SK-N-SH (cell line): ENCODE measurements at regions not wholly inside any gene's neighbourhood (a gene's known extent, or its start where the extent isn't known, plus 50 kb on each side); places are given as distances from the start of the nearest gene placed in this dataset.

Experiments used
- CTCF ChIA-PET: fragments of 300-600, 350-600 bp; formaldehyde crosslinking; extraction: SDS; loops from one replicate; lab custom pipeline; 2021; lab: Yijun Ruan, JAX
- POLR2A ChIA-PET: fragments of 350-600 bp; sonication (Branson Sonifier 250); formaldehyde crosslinking; extraction: SDS; loops from one replicate; lab custom pipeline; 2020; ENCODE audit warnings: antibody characterized with exemption, inconsistent platforms; lab: Yijun Ruan, JAX
- DNase-seq: peaks from one replicate; pipeline ENCODE4 v3.0.0; 2012
- H2AFZ ChIP-seq: fragments of 200-600 bp; sonication (generic); 2 replicates; pipeline ENCODE4 v1.8.1; 2016; ENCODE audit warnings: antibody characterized with exemption, mild to moderate bottlenecking, low read depth
- H3F3A ChIP-seq: fragments of 200-600 bp; sonication (generic); replicated peaks from 2 replicates; pipeline ENCODE3; 2016; ENCODE audit warnings: antibody characterized with exemption, mild to moderate bottlenecking; ENCODE audit not compliant: insufficient read depth
- H3K27ac ChIP-seq, 2 experiments: fragments of 200-500 bp in 1 of 2; fragments of 200-600 bp in 1 of 2; sonication (Bioruptor generic) in 1 of 2; sonication (generic), shearing (Covaris generic) in 1 of 2; 2 replicates each; pipeline versions ENCODE4 v1.5.1 to v1.6.1; 2014 to 2016; ENCODE audit warnings: low read depth in 2 of 2, inconsistent platforms in 1 of 2, low read length in 1 of 2, mild to moderate bottlenecking in 1 of 2, mixed read lengths in 1 of 2
- H3K27me3 ChIP-seq: fragments of 200-600 bp; sonication (generic), shearing (Covaris generic); 2 replicates; pipeline ENCODE4 v1.6.1; 2016; ENCODE audit warnings: mixed run types; ENCODE audit not compliant: insufficient read depth
- H3K36me3 ChIP-seq, 2 experiments: fragments of 200-500 bp in 1 of 2; fragments of 200-600 bp in 1 of 2; sonication (Bioruptor generic) in 1 of 2; sonication (generic) in 1 of 2; replicated peaks in 1 of 2; 2 replicates each; pipeline versions ENCODE3 to v1.5.1; 2014 to 2016; ENCODE audit warnings: low read length in 1 of 2, mild to moderate bottlenecking in 1 of 2; ENCODE audit not compliant: insufficient read depth in 2 of 2, control insufficient read depth in 1 of 2
- H3K4me1 ChIP-seq, 2 experiments: fragments of 200-500 bp in 1 of 2; fragments of 200-600 bp in 1 of 2; sonication (Bioruptor generic) in 1 of 2; sonication (generic), shearing (Covaris generic) in 1 of 2; 2 replicates each; pipeline versions ENCODE4 v1.5.1 to v1.6.1; 2014 to 2016; ENCODE audit warnings: low read depth in 1 of 2, low read length in 1 of 2, mixed run types in 1 of 2; ENCODE audit not compliant: insufficient read depth in 2 of 2, control insufficient read depth in 1 of 2
- H3K4me2 ChIP-seq: fragments of 200-600 bp; sonication (generic), shearing (Covaris generic); 2 replicates; pipeline ENCODE4 v1.6.1; 2017; ENCODE audit warnings: mixed run types
- H3K4me3 ChIP-seq, 2 experiments: fragments of 200-500 bp in 1 of 2; fragments of 200-600 bp in 1 of 2; sonication (Bioruptor generic) in 1 of 2; sonication (generic), shearing (Covaris generic) in 1 of 2; 2 replicates each; pipeline versions ENCODE4 v1.5.1 to v1.8.1; 2014 to 2016; ENCODE audit warnings: low read depth in 2 of 2, inconsistent platforms in 1 of 2, low read length in 1 of 2, mild to moderate bottlenecking in 1 of 2, mixed read lengths in 1 of 2, moderate library complexity in 1 of 2
- H3K79me2 ChIP-seq: fragments of 200-600 bp; sonication (generic); 2 replicates; pipeline ENCODE4 v1.8.1; 2017; ENCODE audit warnings: mild to moderate bottlenecking; ENCODE audit not compliant: insufficient read depth
- H3K9ac ChIP-seq: fragments of 200-600 bp; sonication (generic); 2 replicates; pipeline ENCODE4 v1.6.1; 2017; ENCODE audit warnings: mixed run types
- H3K9me2 ChIP-seq: fragments of 200-600 bp; sonication (generic); 2 replicates; pipeline ENCODE4 v1.6.1; 2017; ENCODE audit warnings: mixed run types
- H3K9me3 ChIP-seq: fragments of 200-600 bp; sonication (generic); 2 replicates; pipeline ENCODE4 v1.6.1; 2017; ENCODE audit warnings: mixed run types, mild to moderate bottlenecking, moderate library complexity
- H4K20me1 ChIP-seq: fragments of 200-600 bp; sonication (generic); 2 replicates; pipeline ENCODE4 v1.6.1; 2017; ENCODE audit warnings: mild to moderate bottlenecking, mixed run types; ENCODE audit not compliant: insufficient read depth
- CHD2 ChIP-seq: fragments of 150-350 bp; IDR thresholded peaks from 2 replicates; pipeline ENCODE4 v1.6.1; 2018; ENCODE audit warnings: low read length; ENCODE audit not compliant: partially characterized antibody
- JUND ChIP-seq: IDR thresholded peaks from 2 replicates; pipeline ENCODE4 v1.4.0; 2012
- MXI1 ChIP-seq: IDR thresholded peaks from 2 replicates; pipeline ENCODE4 v1.6.1; 2012; ENCODE audit warnings: mild to moderate bottlenecking, low read depth, low read length, improper control_type of control experiment
- RFX5 ChIP-seq: IDR thresholded peaks from 2 replicates; pipeline ENCODE4 v1.6.1; 2012; ENCODE audit warnings: mild to moderate bottlenecking, improper control_type of control experiment, low read length
- RXRA ChIP-seq: IDR thresholded peaks from 2 replicates; pipeline ENCODE4 v1.4.0; 2012; ENCODE audit warnings: low read depth, mild to moderate bottlenecking, borderline replicate concordance
- WGBS: methylation state at CpG from one replicate; pipeline ENCODE4 v1.1.6; 2017; ENCODE audit warnings: low lambda C conversion rate; 5-methylcytosine and 5-hydroxymethylcytosine counted together
- TF ChIP-seq, protein P1 (sequence below): IDR thresholded peaks from 2 replicates; pipeline ENCODE4; 2012
- TF ChIP-seq, protein P2 (sequence below): fragments of 150-350 bp; IDR thresholded peaks from 2 replicates; pipeline ENCODE4 v1.6.1; 2017; ENCODE audit warnings: antibody characterized with exemption, low read length, low read depth, borderline replicate concordance
- TF ChIP-seq, protein P3 (sequence below): IDR thresholded peaks from 2 replicates; pipeline ENCODE4 v1.4.0; 2012; ENCODE audit warnings: low read depth, borderline replicate concordance
- TF ChIP-seq, protein P4 (sequence below): fragments of 150-350 bp; IDR thresholded peaks from 2 replicates; pipeline ENCODE4 v1.6.1; 2016; ENCODE audit warnings: mild to moderate bottlenecking, low read depth, low read length
- TF ChIP-seq, protein P5 (sequence below): fragments of 200-600 bp; sonication (generic); IDR thresholded peaks from 2 replicates; pipeline ENCODE4 v1.6.1; 2017; ENCODE audit warnings: antibody characterized with exemption, mild to moderate bottlenecking, moderate library complexity

DNA sequence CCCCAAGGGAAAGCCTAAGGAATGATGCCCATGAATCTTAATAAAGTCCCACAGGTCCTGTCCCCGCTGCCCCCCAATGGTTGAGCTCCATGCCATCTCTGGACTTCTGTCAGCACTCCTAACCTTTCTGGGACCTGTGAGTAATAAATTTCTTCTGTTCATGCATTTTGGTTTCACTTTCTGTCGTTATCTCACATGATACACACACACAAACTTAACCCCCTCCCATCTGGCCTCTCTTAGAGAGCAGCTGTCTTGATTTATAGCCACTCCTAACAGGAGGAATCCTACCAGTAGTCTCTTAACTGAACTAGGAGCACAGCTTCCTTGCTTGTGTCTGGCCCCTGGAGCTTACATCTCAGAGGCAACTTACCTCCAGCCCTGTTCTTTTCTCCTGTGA lies 82.7 kb upstream of the SELENOK start (continued):
- TF ChIP-seq, protein P1, sequence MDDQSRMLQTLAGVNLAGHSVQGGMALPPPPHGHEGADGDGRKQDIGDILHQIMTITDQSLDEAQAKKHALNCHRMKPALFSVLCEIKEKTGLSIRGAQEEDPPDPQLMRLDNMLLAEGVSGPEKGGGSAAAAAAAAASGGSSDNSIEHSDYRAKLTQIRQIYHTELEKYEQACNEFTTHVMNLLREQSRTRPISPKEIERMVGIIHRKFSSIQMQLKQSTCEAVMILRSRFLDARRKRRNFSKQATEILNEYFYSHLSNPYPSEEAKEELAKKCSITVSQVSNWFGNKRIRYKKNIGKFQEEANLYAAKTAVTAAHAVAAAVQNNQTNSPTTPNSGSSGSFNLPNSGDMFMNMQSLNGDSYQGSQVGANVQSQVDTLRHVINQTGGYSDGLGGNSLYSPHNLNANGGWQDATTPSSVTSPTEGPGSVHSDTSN, result no peak
- TF ChIP-seq CHD2 (no peak), JUND (no peak)
- TF ChIP-seq, protein P2, sequence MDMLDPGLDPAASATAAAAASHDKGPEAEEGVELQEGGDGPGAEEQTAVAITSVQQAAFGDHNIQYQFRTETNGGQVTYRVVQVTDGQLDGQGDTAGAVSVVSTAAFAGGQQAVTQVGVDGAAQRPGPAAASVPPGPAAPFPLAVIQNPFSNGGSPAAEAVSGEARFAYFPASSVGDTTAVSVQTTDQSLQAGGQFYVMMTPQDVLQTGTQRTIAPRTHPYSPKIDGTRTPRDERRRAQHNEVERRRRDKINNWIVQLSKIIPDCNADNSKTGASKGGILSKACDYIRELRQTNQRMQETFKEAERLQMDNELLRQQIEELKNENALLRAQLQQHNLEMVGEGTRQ, result no peak

DNA sequence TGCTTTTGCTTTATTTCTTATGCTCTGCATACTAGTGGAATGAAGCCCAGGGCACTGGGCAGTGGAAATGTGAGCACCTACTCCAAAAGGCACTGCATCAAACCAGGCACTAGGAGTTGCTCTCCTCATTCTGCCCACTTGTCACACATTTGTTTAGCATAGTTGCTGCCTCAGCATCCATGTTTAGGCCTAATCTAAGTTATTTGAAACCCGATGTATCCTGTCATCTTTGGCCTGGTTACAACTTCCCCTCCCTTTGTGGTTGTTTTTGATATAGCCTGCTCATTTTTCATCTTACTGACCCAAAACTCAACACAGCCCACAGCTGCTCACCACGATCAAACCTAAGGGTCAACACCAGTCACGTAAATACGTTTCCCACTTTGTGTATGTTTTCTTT lies 82.2 kb upstream of the SELENOK start:
- Histone ChIP-seq H3K9me2 (no peaks in the 10 kb centered on the region), H3K9me3 (no peaks in the 10 kb centered on the region), H3K9ac (no peak overlapping the region), H3K4me3 (no peak overlapping the region), H4K20me1 (no peaks in the 10 kb centered on the region), H3K36me3 (no peaks in the 10 kb centered on the region), H3K79me2 (no peaks in the 10 kb centered on the region), H3K4me2 (no peak overlapping the region), H2AFZ (no peak overlapping the region), H3K27ac (no peak overlapping the region), H3K4me1 (no peaks in the 10 kb centered on the region), H3F3A (no peaks in the 10 kb centered on the region), H3K27me3 (no peaks in the 10 kb centered on the region)
- TF ChIP-seq RFX5 (no peak), RXRA (no peak), MXI1 (no peak), CHD2 (no peak)
- TF ChIP-seq, protein P3, sequence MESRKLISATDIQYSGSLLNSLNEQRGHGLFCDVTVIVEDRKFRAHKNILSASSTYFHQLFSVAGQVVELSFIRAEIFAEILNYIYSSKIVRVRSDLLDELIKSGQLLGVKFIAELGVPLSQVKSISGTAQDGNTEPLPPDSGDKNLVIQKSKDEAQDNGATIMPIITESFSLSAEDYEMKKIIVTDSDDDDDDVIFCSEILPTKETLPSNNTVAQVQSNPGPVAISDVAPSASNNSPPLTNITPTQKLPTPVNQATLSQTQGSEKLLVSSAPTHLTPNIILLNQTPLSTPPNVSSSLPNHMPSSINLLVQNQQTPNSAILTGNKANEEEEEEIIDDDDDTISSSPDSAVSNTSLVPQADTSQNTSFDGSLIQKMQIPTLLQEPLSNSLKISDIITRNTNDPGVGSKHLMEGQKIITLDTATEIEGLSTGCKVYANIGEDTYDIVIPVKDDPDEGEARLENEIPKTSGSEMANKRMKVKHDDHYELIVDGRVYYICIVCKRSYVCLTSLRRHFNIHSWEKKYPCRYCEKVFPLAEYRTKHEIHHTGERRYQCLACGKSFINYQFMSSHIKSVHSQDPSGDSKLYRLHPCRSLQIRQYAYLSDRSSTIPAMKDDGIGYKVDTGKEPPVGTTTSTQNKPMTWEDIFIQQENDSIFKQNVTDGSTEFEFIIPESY, result no peak
- TF ChIP-seq, protein P4, sequence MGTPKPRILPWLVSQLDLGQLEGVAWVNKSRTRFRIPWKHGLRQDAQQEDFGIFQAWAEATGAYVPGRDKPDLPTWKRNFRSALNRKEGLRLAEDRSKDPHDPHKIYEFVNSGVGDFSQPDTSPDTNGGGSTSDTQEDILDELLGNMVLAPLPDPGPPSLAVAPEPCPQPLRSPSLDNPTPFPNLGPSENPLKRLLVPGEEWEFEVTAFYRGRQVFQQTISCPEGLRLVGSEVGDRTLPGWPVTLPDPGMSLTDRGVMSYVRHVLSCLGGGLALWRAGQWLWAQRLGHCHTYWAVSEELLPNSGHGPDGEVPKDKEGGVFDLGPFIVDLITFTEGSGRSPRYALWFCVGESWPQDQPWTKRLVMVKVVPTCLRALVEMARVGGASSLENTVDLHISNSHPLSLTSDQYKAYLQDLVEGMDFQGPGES, result no peak
- TF ChIP-seq, protein P2, result no peak
- TF ChIP-seq, protein P5, sequence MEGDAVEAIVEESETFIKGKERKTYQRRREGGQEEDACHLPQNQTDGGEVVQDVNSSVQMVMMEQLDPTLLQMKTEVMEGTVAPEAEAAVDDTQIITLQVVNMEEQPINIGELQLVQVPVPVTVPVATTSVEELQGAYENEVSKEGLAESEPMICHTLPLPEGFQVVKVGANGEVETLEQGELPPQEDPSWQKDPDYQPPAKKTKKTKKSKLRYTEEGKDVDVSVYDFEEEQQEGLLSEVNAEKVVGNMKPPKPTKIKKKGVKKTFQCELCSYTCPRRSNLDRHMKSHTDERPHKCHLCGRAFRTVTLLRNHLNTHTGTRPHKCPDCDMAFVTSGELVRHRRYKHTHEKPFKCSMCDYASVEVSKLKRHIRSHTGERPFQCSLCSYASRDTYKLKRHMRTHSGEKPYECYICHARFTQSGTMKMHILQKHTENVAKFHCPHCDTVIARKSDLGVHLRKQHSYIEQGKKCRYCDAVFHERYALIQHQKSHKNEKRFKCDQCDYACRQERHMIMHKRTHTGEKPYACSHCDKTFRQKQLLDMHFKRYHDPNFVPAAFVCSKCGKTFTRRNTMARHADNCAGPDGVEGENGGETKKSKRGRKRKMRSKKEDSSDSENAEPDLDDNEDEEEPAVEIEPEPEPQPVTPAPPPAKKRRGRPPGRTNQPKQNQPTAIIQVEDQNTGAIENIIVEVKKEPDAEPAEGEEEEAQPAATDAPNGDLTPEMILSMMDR, result no peak
- WGBS, result 33% methylated on average over 4 of the region's 4 CpGs
- ChIA-PET CTCF (no interaction called here), POLR2A (no interaction called here)
- no peak for DNase-seq
